ENCODE measurements at regions not wholly inside any gene's neighbourhood (a gene's known extent, or its start where the extent isn't known, plus 50 kb on each side); places are given as distances from the start of the nearest gene placed in this dataset.

- Histone ChIP-seq H3K9me3 (no peaks in the 10 kb centered on the region), H3K4me3 (no peak overlapping the region), H3K4me1 (no peaks in the 10 kb centered on the region), H3K27ac (replicated peaks in 1 of 4) (no peak overlapping the region), H3K36me3 (no peaks in the 10 kb centered on the region), H3K27me3 (no peaks in the 10 kb centered on the region)
- DNase-seq (ENCODE audit: extremely low spot score): no peak
- intact Hi-C loops (cut with DNase I): no loop called here
- 82% methylated on average over 6 of the region's 6 CpGs for WGBS
- TF ChIP-seq EP300 (IDR thresholded peaks at IDR 0.05) (no peak), CTCF (IDR thresholded peaks at IDR 0.05) (no peak), POLR2A (IDR thresholded peaks at IDR 0.05; ENCODE audit: low read depth) (no peak), POLR2AphosphoS5 (IDR thresholded peaks at IDR 0.05) (no peak)
Measured at GRCh38 chr2:4139316-4139715, 435.9 kb downstream of the DCDC2C start.

- Histone ChIP-seq H3K27ac (replicated peaks in 1 of 4) (no peak overlapping the region), H3K4me3 (no peak overlapping the region), H3K9me3 (no peaks in the 10 kb centered on the region), H3K4me1 (no peaks in the 10 kb centered on the region), H3K36me3 (no peaks in the 10 kb centered on the region), H3K27me3 (no peaks in the 10 kb centered on the region)
- TF ChIP-seq POLR2AphosphoS5 (IDR thresholded peaks at IDR 0.05) (no peak), POLR2A (IDR thresholded peaks at IDR 0.05; ENCODE audit: low read depth) (no peak), EP300 (IDR thresholded peaks at IDR 0.05) (no peak), CTCF (IDR thresholded peaks at IDR 0.05) (no peak)
- DNase-seq (ENCODE audit: extremely low spot score): no peak
- intact Hi-C loops (cut with DNase I): no loop called here
- WGBS: 45% methylated on average over 1 of the region's 1 CpG
Measured at GRCh38 chr2:4139731-4140130, 436.4 kb downstream of the DCDC2C start.

- WGBS: 58% methylated on average over 9 of the region's 9 CpGs
- intact Hi-C loops (cut with DNase I): no loop called here
- TF ChIP-seq CTCF (IDR thresholded peaks at IDR 0.05) (no peak), EP300 (IDR thresholded peaks at IDR 0.05) (no peak), POLR2A (IDR thresholded peaks at IDR 0.05; ENCODE audit: low read depth) (no peak), POLR2AphosphoS5 (IDR thresholded peaks at IDR 0.05) (no peak)
- Histone ChIP-seq H3K4me3 (no peak overlapping the region), H3K36me3 (no peaks in the 10 kb centered on the region), H3K4me1 (no peaks in the 10 kb centered on the region), H3K9me3 (no peaks in the 10 kb centered on the region), H3K27ac (replicated peaks in 1 of 4) (no peak overlapping the region), H3K27me3 (no peaks in the 10 kb centered on the region)
- DNase-seq (ENCODE audit: extremely low spot score): no peak
Measured at GRCh38 chr2:4140281-4140970, 437.1 kb downstream of the DCDC2C start.

GRCh38 chr2:4144731-4145130, 441.4 kb downstream of the DCDC2C start:
- H3K4me3 ChIP-seq: no peak overlapping the region
- intact Hi-C loops (cut with DNase I): no loop called here
- TF ChIP-seq CTCF (IDR thresholded peaks at IDR 0.05): no peak
- no peak for TF ChIP-seq POLR2A (IDR thresholded peaks at IDR 0.05; ENCODE audit: low read depth)
- TF ChIP-seq EP300 (IDR thresholded peaks at IDR 0.05): no peak
- TF ChIP-seq POLR2AphosphoS5 (IDR thresholded peaks at IDR 0.05): no peak
- WGBS: 70% methylated on average over 1 of the region's 1 CpG
- no peak for DNase-seq (ENCODE audit: extremely low spot score)
- no peaks in the 10 kb centered on the region for H3K27me3 ChIP-seq
- no peaks in the 10 kb centered on the region for H3K4me1 ChIP-seq
- H3K9me3 ChIP-seq: peaks cover 0 to 5% (median 0%) of the 10 kb centered on the region in 4 donors
- no peak overlapping the region for H3K27ac ChIP-seq (replicated peaks in 1 of 4)
- H3K36me3 ChIP-seq: no peaks in the 10 kb centered on the region

GRCh38 chr2:4151521-4151920, 448.1 kb downstream of the DCDC2C start:
- intact Hi-C loops (cut with DNase I): no loop called here
- Histone ChIP-seq H3K27me3 (no peaks in the 10 kb centered on the region), H3K36me3 (no peaks in the 10 kb centered on the region), H3K4me3 (no peak overlapping the region), H3K4me1 (no peaks in the 10 kb centered on the region), H3K27ac (replicated peaks in 1 of 4) (no peak overlapping the region), H3K9me3 (peaks cover 0 to 5% (median 0%) of the 10 kb centered on the region in 4 donors)
- peak; percentile 42 for DNase-seq (ENCODE audit: extremely low spot score)
- no peak for TF ChIP-seq CTCF (IDR thresholded peaks at IDR 0.05)
- no peak for TF ChIP-seq EP300 (IDR thresholded peaks at IDR 0.05)
- TF ChIP-seq POLR2AphosphoS5 (IDR thresholded peaks at IDR 0.05): no peak
- WGBS: 70% methylated on average over 2 of the region's 2 CpGs
